Muscle layer of colon (tissue), 2 donors: ENCODE measurements at regions not wholly inside any gene's neighbourhood (a gene's known extent, or its start where the extent isn't known, plus 50 kb on each side); places are given as distances from the start of the nearest gene placed in this dataset.

Source experiments
- H3K27ac ChIP-seq: one replicate; pipeline ENCODE4 v1.7.0; 2013; ENCODE audit warnings: low read depth, mild to moderate bottlenecking, low read length, moderate library complexity
- H3K27me3 ChIP-seq, 2 donors: one replicate each; pipeline ENCODE4 v1.7.0; 2013; ENCODE audit warnings: low read length in 2 of 2, mild to moderate bottlenecking in 2 of 2; ENCODE audit not compliant: insufficient read depth in 2 of 2, control insufficient read depth in 1 of 2
- H3K36me3 ChIP-seq: one replicate; pipeline ENCODE4 v1.7.0; 2013; ENCODE audit warnings: mild to moderate bottlenecking, low read length; ENCODE audit not compliant: insufficient read depth
- H3K4me1 ChIP-seq: one replicate; pipeline ENCODE4 v1.7.0; 2013; ENCODE audit warnings: mild to moderate bottlenecking, low read length; ENCODE audit not compliant: insufficient read depth
- H3K4me3 ChIP-seq, 2 donors: one replicate each; pipeline ENCODE4 v1.7.0; 2013; ENCODE audit warnings: low read length in 2 of 2, low read depth in 1 of 2, mild to moderate bottlenecking in 1 of 2, moderate library complexity in 1 of 2
- H3K9ac ChIP-seq: one replicate; pipeline ENCODE4 v1.7.0; 2013; ENCODE audit warnings: low read length
- H3K9me3 ChIP-seq: one replicate; pipeline ENCODE4 v1.7.0; 2013; ENCODE audit warnings: mild to moderate bottlenecking, low read length
- donor health status: abdominal sarcoma.
- donor health status: Adenocarcinoma of cecum.

DNA sequence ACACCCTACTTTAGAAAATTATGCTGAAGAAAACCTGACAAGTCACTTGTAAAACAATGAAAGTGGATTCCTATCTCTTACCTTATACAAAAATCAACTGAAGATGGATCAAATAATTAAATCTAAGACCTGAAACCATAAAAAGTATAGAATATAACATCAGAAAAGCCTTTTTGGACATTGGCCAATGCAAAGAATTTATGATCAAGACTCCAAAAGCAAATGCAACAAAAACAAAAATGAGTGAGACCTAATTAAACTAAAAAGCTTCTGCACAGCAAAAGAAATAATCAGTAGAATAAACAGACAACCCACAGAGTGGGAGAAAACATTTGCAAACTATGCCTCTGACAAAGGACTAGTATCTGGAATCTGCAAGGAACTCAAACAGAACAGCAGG is 303.0 kb upstream of the CDH9 start:
- Histone ChIP-seq H3K4me3 (no peak overlapping the region), H3K9me3 (no peaks in the 10 kb centered on the region), H3K27ac (no peak overlapping the region), H3K9ac (no peak overlapping the region), H3K4me1 (no peaks in the 10 kb centered on the region), H3K36me3 (no peaks in the 10 kb centered on the region), H3K27me3 (no peaks in the 10 kb centered on the region)

DNA sequence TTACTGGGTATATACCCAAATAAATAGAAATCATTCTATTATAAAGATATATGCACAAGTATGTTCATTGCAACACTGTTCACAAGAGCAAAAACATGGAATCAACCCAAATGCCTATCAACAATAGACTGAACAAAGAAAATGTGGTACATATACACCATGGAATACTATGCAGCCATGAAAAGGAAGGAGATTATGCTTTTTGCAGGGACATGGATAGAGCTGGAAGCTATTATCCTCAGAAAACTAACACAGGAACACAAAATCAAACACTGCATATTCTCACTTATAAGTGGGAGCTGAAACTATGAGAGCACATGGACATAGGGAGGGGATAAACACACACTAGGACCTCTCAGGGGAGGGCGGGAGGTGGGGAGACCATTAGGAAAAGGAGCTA is 298.4 kb upstream of the CDH9 start:
- Histone ChIP-seq H3K36me3 (no peaks in the 10 kb centered on the region), H3K9ac (no peak overlapping the region), H3K4me1 (no peaks in the 10 kb centered on the region), H3K27me3 (no peaks in the 10 kb centered on the region), H3K4me3 (no peak overlapping the region), H3K9me3 (no peaks in the 10 kb centered on the region), H3K27ac (no peak overlapping the region)

DNA sequence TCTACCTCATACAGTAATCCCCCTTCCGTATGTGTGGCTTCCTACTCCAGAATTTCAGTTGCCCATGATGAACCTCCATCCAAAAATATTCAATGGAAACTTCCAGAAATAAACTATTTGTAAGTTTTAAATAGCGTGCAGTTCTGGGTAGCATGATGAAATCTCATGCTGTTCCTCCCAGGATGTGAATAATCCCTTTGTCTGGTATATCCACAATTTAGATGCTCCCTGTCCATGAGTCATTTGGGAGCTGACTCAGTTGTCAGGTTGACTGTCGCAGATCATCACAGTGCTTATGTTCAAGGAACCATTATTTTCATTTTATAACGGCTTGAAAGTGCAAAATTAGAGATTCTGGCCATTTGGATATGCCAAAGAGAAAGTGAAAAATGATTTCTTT is 290.1 kb upstream of the CDH9 start:
- H3K4me3 ChIP-seq, result no peak overlapping the region
- no peaks in the 10 kb centered on the region for H3K36me3 ChIP-seq
- H3K4me1 ChIP-seq, result no peaks in the 10 kb centered on the region
- no peaks in the 10 kb centered on the region for H3K27me3 ChIP-seq
- no peak overlapping the region for H3K9ac ChIP-seq
- no peaks in the 10 kb centered on the region for H3K9me3 ChIP-seq
- H3K27ac ChIP-seq, result no peak overlapping the region

DNA sequence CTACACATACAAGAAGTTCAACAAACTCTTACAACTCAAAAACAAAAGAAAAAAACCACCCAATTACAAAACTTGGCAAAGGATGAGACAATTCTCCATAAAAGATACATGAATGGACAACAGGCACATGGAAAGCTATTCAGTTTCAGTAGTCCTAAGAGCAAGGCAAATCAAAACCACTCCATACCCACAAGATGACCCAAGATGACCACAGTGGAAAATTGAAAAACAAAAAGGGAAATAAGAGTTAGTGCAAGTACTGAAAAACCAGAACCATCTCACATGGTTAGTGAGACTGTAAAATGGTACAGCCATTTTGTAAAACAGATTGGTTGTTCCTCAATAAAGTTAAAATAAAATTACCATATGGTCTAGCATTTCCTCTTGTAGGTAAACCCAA is 287.1 kb upstream of the CDH9 start:
- Histone ChIP-seq H3K4me3 (no peak overlapping the region), H3K36me3 (no peaks in the 10 kb centered on the region), H3K9ac (no peak overlapping the region), H3K27me3 (no peaks in the 10 kb centered on the region), H3K9me3 (no peaks in the 10 kb centered on the region), H3K4me1 (no peaks in the 10 kb centered on the region), H3K27ac (no peak overlapping the region)

DNA sequence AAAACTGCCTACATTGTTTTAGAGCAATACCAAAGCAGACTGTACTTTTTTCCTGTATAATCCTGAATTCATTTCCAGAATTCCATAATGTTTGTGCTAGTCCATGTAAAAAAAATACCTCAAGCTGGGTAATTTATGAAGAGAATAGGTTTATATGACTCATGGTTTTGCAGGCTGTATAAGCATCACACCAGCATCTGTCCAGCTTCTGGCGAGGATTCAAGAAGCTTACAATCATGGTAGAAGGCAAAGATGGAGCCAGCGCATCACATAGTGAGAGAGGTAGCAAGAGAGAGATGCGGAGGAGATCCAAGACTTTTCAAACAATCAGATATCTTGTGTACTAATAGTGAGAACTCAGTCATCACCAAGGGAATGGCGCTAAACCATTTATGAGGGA is 280.3 kb upstream of the CDH9 start:
- H3K4me1 ChIP-seq, result no peaks in the 10 kb centered on the region
- H3K27ac ChIP-seq, result no peak overlapping the region
- no peak overlapping the region for H3K4me3 ChIP-seq
- no peaks in the 10 kb centered on the region for H3K9me3 ChIP-seq
- H3K27me3 ChIP-seq, result no peaks in the 10 kb centered on the region
- H3K36me3 ChIP-seq, result no peaks in the 10 kb centered on the region
- no peak overlapping the region for H3K9ac ChIP-seq

DNA sequence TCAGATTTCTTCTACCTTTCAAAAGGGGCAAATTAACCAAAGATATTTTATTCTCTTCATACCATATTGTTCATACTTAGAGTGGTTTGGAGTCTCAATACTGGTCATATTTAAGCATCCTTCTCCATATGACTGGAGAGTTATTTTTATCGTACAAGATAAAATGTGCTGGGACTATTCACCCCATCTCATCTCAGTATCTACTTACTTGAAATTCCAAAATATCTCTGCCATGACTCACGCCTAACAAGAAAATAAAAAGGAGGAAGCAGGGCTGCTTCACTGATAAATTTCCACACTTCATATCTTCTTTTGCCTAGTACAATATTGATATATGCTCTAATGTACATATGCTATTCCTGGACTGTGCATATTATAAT is 277.9 kb upstream of the CDH9 start:
- H3K27ac ChIP-seq, result no peak overlapping the region
- no peaks in the 10 kb centered on the region for H3K27me3 ChIP-seq
- H3K9ac ChIP-seq, result no peak overlapping the region
- no peaks in the 10 kb centered on the region for H3K9me3 ChIP-seq
- H3K36me3 ChIP-seq, result no peaks in the 10 kb centered on the region
- no peaks in the 10 kb centered on the region for H3K4me1 ChIP-seq
- no peak overlapping the region for H3K4me3 ChIP-seq

DNA sequence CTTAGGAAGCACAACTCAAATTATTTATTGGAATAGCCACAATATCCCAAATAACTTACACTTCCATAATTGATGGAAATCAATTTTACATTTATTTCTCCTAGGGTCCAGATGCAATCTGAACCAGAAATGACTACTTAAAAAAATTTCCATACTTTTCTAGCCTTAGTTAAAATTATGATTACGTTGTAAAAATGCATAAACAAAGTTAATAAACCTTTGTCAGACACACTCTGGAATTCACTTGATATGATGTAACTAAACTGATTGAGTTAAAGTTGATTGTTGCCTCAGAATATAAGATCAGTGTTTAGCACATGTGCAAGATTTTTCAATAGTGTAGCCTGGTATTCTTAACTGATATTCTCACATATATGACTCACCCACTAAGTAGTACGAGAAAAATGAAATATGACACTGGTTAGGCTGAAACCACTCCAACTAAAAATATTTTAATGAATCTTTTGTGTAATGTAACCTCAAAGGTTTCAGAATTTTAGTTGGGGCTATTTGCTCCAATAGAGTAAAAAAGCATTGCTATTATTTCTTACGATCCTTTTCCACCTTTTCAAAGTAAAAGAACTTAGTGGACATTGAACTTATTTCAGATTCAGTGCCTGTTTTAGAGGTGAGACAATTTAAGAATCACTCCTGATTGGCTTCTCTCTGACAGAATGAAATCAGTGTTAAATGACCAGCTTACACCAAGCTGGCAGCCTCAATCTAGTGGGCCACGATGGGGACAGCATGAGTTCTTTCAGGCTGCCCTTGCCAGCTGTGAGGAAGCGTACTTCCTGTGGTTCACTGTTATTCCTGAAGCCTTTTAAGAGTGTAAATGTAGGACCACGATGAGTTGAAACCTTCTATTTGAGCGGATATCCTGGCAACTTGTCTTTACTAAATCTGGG is 277.2 kb upstream of the CDH9 start:
- H3K36me3 ChIP-seq, result no peaks in the 10 kb centered on the region
- H3K4me3 ChIP-seq, result no peak overlapping the region
- H3K9me3 ChIP-seq, result no peaks in the 10 kb centered on the region
- no peaks in the 10 kb centered on the region for H3K4me1 ChIP-seq
- H3K27me3 ChIP-seq, result no peaks in the 10 kb centered on the region
- no peak overlapping the region for H3K27ac ChIP-seq
- no peak overlapping the region for H3K9ac ChIP-seq

DNA sequence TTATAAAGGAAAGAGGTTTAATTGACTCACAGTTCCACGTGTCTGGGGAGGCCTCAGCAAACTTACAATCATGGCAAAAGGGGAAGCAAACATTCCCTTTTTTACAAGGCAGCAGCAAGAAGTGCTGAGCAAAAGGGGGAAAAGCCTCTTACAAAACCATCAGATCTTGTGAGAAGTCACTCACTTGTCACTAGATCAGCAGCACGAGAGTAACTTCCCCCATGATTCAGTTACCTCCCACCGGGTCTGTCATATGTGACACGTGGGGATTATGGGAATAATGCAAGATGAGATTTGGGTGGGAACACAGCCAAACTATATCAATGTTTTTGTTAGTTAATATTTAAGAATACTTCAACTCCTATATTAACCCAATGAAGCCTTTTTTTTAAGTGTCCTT is 275.2 kb upstream of the CDH9 start:
- no peaks in the 10 kb centered on the region for H3K36me3 ChIP-seq
- H3K4me1 ChIP-seq, result no peaks in the 10 kb centered on the region
- no peak overlapping the region for H3K9ac ChIP-seq
- H3K27ac ChIP-seq, result no peak overlapping the region
- H3K27me3 ChIP-seq, result no peaks in the 10 kb centered on the region
- H3K9me3 ChIP-seq, result no peaks in the 10 kb centered on the region
- no peak overlapping the region for H3K4me3 ChIP-seq

DNA sequence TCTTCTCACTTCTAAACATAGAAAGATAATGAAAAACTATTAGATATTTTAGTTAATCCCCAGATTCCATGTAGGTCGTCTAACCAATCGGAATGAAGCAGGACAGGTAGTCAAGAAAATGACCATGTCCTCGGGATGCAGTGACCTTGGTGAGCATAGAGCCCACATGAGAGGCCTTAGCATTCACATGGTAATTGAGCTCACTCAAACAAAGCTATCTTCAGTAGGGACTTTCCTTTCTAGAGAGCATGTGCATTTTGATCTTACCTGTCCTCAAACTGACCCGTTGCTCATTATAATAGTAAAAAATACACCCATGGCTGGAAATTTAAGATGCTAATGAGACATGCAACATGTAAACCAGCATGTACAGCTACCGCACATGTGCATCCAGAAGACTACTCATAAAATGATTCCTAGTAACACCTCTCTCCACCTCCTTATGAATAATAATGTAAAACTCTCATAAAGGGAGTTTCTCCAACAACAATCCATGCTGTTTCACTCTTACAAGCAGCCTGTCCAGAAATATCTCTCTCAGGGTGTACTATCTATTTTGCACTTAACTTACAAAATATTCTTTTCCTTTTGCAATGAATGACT is 274.0 kb upstream of the CDH9 start:
- no peaks in the 10 kb centered on the region for H3K27me3 ChIP-seq
- H3K9ac ChIP-seq, result no peak overlapping the region
- no peaks in the 10 kb centered on the region for H3K4me1 ChIP-seq
- H3K9me3 ChIP-seq, result no peaks in the 10 kb centered on the region
- H3K4me3 ChIP-seq, result no peak overlapping the region
- H3K27ac ChIP-seq, result no peak overlapping the region
- no peaks in the 10 kb centered on the region for H3K36me3 ChIP-seq

DNA sequence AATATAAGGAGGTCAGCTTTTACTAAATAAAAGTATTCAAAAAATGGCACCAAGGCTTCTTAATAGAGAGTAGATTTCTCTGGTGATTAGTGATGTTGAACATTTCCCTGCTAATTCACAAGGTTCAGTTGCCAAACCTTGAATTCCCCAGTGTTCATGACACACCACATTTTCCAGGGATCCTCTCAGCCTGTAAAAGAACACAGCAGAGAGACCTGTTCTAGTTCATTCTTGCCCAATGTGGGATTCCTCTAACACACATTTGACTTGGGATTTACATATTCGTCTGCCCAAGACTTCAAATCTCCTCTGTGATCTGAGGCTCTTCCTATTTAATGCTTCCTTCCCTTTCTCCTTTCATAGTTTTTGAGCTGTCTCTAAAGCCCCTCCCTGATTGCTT is 273.2 kb upstream of the CDH9 start:
- H3K4me1 ChIP-seq, result no peaks in the 10 kb centered on the region
- no peaks in the 10 kb centered on the region for H3K27me3 ChIP-seq
- H3K9me3 ChIP-seq, result no peaks in the 10 kb centered on the region
- H3K27ac ChIP-seq, result no peak overlapping the region
- no peaks in the 10 kb centered on the region for H3K36me3 ChIP-seq
- H3K4me3 ChIP-seq, result no peak overlapping the region
- H3K9ac ChIP-seq, result no peak overlapping the region

DNA sequence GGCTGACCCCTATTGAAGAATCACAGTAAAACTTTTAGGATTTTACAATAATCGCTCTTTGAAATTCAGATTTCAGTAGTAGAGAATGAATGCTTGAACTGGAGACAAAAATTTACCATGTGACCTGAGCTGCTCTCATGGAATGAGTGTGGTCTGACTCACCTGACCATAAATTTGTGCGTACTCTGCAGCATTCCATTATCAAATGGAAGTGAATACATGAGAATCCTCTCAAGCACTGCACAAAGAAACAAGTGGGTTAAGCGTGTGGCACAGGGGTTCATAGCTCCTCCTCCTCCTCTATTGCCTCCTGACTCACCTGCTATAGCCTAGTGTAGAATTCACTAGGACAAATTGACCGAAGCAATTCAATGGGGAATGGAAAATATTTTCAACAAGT is 269.8 kb upstream of the CDH9 start:
- Histone ChIP-seq H3K36me3 (no peaks in the 10 kb centered on the region), H3K27ac (no peak overlapping the region), H3K4me3 (no peak overlapping the region), H3K9ac (no peak overlapping the region), H3K4me1 (no peaks in the 10 kb centered on the region), H3K27me3 (no peaks in the 10 kb centered on the region), H3K9me3 (no peaks in the 10 kb centered on the region)

DNA sequence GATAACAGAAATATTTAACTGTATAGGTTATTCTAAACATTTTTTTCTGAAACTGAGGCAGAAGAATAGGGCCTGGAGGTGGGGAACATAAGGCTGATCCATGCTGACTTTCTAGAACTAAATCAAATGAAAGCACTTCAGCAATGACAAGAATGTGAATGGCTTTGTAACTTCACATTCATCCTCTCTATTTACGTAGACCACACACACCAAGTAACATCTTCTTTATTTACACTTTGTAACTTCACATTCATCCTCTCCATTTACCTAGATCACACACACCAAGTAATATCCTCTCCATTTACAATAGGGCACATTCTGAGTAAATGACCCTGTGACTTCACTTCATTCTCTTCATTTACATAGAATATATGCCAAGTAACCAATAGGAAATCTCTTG is 251.8 kb upstream of the CDH9 start:
- no peak overlapping the region for H3K9ac ChIP-seq
- no peak overlapping the region for H3K4me3 ChIP-seq
- no peaks in the 10 kb centered on the region for H3K27me3 ChIP-seq
- H3K4me1 ChIP-seq, result no peaks in the 10 kb centered on the region
- no peaks in the 10 kb centered on the region for H3K9me3 ChIP-seq
- no peak overlapping the region for H3K27ac ChIP-seq
- H3K36me3 ChIP-seq, result no peaks in the 10 kb centered on the region
